GM18861 (cell line): ENCODE measurements at regions not wholly inside any gene's neighbourhood (a gene's known extent, or its start where the extent isn't known, plus 50 kb on each side); places are given as distances from the start of the nearest gene placed in this dataset.
"Not testable (repeated sequence)": the region's sequence is repeated elsewhere in the genome, so short reads cannot be mapped to it uniquely, and the experiment has no call there.

ENCODE experiments used
- ATAC-seq: cut with Tn5 transposase; IDR thresholded peaks from one replicate; pipeline ENCODE4 v1.9.1; 2021; ENCODE audit not compliant: unreplicated experiment

DNA sequence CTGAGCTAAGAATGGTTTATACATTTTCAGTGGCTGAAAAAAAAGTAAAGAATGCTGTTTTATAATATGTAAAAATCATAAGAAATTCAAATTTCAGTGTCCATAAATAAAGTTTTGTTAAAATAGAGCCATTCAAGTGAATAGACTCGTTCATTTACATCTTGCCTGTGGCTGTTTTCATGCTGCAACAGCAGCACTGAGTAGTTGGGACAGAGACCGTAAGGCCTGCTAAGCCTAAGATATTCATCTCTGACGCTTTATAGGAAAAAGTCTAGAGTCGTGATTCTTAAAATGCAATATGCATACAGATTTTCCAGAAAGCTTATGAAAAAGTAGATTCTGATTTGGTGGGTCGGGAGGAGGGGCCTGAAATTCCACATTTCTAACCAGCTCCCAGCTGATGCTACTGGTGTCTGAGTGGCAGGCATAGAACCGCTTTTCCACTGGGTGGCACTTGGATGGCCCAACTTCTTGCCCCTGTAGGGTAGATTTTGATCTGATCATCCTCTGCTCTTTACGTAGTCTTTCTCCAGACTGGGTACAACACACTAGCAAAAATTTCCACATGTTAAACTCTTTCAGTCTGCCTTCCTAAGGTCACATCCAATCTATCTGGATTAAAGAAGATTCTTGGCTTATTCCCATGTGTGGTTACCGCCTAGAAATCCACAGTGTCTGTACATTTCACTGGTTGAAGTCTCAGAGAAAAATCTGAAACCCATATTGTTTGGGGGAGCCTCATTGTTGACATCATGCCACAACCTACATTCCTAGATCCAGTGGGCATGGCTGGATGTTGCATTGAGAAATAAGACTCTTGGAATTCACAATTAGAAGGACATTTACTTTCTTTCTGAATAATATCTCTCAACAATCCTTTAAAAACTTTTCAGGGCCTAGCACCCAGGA is 151.2 kb downstream of the C12orf75 start:
- ATAC-seq, result no peak

- ATAC-seq, result no peak
Observed at GRCh38 chr12:105482951-105483350, 152.5 kb downstream of the C12orf75 start.

DNA sequence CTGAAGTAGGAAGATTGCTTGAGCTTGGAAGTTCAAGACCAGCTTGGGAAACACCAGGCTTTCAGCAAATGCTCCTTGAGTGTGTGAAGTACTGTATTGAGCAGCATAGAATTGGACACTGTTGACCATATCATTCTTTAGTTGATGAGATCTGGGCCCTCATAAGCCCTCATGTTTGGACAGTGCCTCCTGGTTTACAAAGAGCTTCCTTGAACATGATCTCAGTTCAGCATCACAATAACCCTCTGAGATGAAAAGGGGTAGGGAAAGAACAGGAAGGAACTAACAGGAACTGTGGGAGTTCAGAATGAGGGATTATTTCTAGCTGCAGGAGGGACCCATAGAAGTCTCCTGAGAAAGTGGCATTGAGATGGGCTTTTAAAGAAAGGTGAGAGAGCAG is 153.2 kb downstream of the C12orf75 start:
- ATAC-seq, result no peak

DNA sequence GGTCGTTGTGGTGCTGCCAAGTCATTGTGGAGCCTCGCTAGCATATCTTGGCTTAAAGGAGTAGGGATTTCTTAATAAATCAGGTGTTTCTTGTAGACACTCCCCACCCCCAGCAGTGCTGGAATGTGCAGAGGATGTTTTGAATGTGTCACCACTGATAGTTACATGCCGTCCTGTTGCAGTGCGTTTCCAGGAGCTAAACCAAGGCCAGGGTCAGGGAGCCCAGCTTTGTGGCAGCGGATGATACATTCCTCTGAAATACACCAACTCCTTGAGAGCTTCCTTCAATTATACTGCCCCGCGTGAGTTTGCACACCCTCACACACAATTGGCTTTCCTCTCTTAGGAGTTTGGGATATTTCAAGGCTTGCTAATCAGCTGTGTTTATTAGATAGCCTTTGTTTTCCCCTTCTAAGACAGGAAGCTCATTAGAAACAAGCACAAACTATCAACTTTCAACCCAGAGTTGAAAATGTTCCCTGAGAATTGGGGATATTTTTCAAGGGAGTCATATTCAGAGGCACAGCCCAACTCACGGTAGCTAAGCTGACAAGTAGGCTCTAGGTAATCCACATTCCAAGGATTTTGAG is 154.9 kb downstream of the C12orf75 start:
- ATAC-seq, result no peak

- ATAC-seq, result no peak
Observed at GRCh38 chr12:105485921-105486320, 155.4 kb downstream of the C12orf75 start.

DNA sequence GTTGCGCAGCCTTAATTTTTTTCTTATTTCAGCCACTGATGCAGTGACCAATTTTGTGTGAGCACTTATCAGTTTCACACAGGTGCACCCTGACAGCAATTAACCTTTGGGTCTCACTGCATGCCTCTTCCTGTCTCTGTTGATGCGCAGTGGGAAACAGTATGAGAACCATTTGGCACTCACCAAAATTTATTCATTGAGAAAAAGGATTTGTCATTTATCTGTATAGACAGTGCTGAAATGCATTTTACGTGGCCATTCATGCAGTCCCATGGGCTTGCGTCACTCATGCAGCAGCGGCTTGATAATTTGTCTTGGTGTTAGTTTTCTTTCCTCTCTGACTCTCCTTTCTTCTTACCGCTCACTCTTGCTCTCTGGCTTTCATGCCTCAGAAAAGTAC is 157.5 kb downstream of the C12orf75 start:
- no peak for ATAC-seq

DNA sequence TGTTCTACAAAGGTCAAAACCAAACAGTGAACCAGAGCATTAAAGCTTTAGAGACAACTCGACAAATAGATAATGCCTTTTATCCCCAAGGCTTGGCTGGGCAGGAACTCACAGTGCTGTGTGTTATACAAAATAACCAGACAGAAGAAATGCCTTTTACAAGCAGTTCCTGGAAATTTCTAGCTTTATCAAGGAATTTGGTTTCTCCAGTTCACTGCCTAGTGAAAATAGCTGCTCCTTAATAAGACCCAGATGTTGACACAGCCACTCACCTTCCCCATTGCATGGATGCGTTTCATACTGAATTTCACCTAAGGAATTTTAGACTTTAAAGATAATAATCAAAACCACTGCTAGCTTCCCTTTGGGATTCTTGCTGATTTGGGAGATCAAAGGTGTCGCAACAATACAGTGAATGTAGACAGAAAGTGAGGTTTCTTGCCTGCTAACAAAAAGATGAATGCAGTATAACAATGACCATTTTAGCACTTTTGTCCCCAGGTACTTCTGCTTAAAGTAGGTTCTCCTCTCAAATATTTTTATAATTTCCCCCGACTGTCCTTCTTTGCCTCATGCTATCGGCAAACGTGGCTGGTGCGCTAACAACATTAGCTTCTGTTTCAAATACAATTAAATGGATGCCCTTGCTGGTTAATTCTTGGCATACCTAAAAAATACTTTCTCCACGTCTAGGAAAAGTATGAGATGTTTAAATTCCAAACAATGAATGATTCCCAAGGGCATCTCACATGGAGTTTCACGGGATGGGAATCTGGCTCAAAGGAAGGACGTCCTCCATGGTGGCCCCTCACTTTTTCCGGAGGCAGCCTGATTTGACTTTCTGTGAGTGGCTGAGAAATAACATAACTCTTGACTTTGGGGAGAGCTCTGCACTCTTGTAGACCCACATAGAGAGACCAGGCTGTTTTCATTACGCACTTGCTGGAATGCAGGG is 162.4 kb downstream of the C12orf75 start:
- ATAC-seq, result no peak

- ATAC-seq, result no peak
Observed at GRCh38 chr12:105499205-105499604, 168.7 kb downstream of the C12orf75 start.

DNA sequence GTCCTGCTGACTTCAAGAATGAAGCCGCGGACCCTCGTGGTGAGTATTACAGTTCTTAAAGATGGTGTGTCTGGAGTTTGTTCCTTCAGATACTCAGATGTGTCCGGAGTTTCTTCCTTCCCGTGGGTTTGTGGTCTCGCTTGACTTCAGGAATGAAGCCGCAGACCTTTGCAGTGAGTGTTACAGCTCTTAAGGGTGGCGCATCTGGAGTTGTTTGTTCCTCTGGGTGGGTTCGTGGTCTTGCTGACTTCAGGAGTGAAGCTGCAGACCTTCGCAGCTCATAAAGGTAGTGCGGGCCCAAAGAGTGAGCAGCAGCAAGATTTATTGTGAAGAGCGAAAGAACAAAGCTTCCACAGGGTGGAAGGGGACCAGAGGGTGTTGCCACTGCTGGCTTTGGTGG is 170.2 kb downstream of the C12orf75 start:
- ATAC-seq, result not testable (repeated sequence)

GRCh38 chr12:105502426-105502930 is 172.0 kb downstream of the C12orf75 start:
- no peak for ATAC-seq

DNA sequence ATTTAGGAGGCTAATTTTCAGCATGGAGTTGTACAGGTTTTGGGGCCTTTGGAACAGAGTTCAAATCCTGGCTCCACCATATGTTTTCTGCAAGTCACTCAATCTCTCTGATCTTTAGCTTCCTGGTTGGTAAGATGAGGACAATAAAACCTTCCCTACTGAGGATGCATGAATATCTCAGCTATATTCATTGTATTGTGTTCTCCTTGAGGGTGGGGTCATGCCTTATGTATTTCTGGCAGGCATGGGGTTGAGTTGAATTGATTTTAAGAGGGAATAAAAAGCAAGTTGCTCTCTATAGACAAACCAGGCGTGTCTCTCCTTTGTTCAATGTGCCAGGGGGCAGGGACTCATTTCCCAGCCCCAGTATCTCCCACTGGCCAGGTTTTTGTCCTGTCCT is 173.1 kb downstream of the C12orf75 start:
- no peak for ATAC-seq

- no peak for ATAC-seq
Observed at GRCh38 chr12:105504286-105504685, 173.8 kb downstream of the C12orf75 start.

GRCh38 chr12:105506678-105507310 is 176.3 kb downstream of the C12orf75 start:
- no peak for ATAC-seq

DNA sequence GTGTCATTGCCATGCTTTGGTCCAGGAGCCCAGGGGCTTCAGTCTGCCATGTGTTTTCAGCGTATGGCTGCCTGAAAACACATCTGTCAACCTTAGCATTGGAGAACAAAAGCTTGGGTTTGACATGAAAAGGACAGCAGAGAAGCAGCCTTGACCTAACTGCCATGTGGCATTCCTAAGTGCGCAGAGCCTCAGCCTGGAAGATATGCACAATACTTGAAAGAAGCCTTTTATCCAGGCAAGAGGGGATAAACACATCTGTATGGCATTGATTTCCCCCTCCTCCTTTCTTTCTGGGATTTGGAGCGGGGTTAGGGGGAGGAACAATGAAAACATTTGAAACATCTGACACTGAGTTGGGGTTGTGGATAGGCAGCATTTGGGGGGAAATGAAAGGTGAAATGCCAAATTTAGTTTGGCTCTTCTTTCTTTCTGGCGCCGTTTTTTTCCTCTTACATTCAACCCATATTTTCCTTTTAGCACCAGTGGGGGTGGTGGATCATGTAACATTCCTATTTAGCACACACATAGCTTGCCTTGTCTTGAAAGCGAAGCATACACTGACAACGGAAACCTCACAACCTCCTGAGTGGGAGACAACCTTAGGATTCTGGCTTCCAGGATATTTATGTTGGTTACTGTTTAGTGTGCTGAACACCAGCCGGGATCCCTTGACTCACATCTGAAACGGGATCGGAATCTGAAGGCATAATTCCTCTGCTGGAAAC is 177.0 kb downstream of the C12orf75 start:
- no peak for ATAC-seq

DNA sequence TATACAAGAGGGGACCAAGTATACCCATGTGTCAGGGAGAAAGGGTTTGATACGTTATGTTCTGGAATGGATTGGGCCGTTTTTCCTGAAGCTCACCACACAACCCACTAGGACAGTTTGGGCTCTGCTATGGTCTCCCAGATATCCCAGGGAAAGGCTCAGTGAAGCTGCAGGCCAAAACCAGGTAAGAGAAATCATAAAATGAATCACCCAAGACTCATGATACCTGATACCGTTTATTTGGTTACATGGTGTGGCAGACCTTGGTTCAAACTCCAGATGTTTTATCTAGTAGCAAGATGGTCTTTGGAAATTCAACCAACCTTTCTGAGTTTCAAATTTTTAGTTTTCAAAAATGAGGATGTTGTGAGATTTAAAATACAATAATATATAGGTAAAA is 177.6 kb downstream of the C12orf75 start:
- ATAC-seq, result no peak

GRCh38 chr12:105510526-105510925 is 180.0 kb downstream of the C12orf75 start:
- no peak for ATAC-seq

DNA sequence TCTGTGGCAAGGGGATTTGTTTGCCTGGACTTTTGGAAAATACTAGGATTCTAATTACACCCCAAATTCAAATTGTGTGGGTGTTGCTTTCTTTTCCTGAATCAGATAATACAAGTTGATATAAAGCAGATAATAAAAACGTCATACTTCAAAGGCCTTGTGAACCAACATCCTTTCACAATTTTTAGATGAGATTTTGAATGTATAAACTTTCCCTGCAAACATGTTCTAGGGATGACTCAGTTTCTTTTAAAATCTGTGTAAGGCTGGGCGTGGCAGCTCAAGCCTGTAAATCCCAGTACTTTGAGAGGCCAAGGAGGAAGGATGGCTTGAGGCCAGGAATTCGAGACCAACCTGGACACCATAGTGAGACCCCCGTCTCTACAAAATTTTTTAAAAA is 182.4 kb downstream of the C12orf75 start:
- ATAC-seq, result not testable (repeated sequence)

- ATAC-seq, result no peak
Observed at GRCh38 chr12:105522166-105522825, 191.8 kb downstream of the C12orf75 start.
